ENCODE measurements at regions not wholly inside any gene's neighbourhood (a gene's known extent, or its start where the extent isn't known, plus 50 kb on each side); places are given as distances from the start of the nearest gene placed in this dataset.
"Not testable (repeated sequence)": the region's sequence is repeated elsewhere in the genome, so short reads cannot be mapped to it uniquely, and the experiment has no call there.

DNA sequence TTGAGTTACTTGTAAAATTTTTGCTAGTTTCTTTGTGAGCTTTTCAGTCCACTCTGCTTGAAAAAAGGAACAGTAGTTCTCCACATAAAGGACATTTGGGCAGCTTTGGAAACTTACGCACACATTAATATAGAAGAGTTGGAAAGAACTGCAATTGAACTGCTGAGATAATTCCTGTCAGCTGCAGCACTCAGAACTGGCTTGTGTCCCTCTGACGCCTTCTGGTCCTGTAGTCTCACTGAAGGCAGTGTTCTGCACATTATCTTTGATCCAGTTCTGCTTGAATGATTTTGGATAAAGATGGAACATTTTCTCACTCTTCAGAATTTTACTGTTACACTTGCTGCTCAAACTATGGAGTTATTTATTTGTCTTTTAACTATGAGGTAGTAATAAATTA, 901.9 kb downstream of the OTOL1 start:
- DNase-seq (ENCODE audit: low read depth): no peak

DNA sequence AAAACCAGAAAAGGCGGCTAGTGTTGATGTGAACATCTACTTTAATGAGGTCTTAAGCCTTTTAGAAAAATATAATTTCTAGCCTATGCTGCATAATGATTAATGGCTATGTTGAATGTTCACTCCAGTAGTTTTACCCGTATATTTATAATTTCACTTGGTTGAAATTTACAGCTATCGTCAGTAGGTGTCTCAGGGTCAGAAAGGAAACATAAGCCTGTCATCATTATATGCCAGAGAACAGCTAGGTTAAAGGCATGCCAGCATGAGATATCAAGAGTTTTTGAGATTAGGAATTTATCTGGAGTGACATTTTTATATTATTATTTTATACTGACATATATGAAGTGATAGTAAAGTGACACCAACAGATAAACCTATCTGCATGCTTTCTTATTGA, 904.1 kb downstream of the OTOL1 start:
- no peak for DNase-seq (ENCODE audit: low read depth)

- DNase-seq (ENCODE audit: low read depth): not testable (repeated sequence)
These were observed 914.9 kb downstream of the OTOL1 start for GRCh38 chr3:162411556-162411955.

DNA sequence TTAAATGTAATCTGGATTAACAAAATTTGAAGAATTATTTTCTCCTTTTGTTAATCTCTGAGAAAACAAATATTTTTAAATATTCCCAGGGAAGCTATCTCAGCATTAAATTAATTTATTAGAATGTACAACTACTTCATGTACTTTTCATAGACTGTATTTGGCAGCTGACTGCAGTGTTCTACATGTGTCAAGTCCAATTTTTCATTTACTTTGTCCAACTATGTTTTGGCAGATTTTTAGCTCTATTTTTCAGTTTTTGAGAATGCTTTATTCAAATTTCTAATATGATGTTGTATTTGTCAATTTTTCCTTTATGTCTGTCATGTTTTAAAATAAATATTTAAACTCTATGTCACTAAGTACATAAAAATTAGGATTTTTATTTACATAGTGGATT, 925.1 kb downstream of the OTOL1 start:
- no peak for DNase-seq (ENCODE audit: low read depth)

DNA sequence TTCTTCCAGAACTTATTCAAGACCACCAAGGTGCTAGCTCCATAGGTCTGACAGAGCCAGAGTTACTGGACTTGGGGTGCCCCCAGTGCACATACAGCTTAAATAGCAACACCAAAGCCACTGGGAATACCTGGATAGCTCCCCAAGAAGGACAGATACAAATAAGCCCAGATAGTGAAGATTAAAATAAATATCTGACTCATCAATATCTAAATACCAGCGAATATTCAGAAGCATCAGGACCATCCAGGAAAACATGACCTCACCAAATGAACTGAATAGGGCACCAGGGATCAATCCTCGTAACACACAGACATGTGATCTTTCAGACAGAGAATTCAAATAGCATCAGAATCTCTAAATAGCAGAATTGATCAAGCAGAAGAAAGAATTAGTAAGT, 931.6 kb downstream of the OTOL1 start:
- no peak for DNase-seq (ENCODE audit: low read depth)

GRCh38 chr3:162435750-162436149, 939.1 kb downstream of the OTOL1 start:
- DNase-seq (ENCODE audit: low read depth): no peak

- DNase-seq (ENCODE audit: low read depth): no peak
These were observed 940.2 kb downstream of the OTOL1 start for GRCh38 chr3:162436826-162437225.

- DNase-seq (ENCODE audit: low read depth): no peak
These were observed 940.9 kb downstream of the OTOL1 start for GRCh38 chr3:162437480-162437879.

GRCh38 chr3:162441716-162442115, 945.1 kb downstream of the OTOL1 start:
- DNase-seq (ENCODE audit: low read depth): no peak

GRCh38 chr3:162443376-162443775, 946.8 kb downstream of the OTOL1 start:
- DNase-seq (ENCODE audit: low read depth): no peak

DNA sequence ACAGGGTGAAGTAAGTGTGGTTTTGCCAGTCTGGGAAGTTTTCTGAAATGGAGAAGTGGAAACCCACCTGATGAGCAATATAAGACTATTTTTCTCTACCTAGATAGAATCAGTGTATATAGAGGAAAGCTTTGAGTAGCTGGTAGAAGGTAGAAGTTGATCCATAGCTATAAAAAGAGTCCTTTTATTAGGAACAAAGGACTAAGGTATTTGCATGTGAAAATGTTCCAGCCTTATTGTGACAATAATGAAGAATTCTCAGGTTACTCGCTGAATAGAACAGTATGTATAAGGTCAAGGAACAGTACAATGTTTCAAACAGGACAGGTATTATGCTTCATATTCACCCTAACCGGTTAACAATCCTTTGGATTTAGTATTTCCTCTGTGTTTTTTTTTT, 972.2 kb downstream of the OTOL1 start:
- DNase-seq (ENCODE audit: low read depth): no peak

DNA sequence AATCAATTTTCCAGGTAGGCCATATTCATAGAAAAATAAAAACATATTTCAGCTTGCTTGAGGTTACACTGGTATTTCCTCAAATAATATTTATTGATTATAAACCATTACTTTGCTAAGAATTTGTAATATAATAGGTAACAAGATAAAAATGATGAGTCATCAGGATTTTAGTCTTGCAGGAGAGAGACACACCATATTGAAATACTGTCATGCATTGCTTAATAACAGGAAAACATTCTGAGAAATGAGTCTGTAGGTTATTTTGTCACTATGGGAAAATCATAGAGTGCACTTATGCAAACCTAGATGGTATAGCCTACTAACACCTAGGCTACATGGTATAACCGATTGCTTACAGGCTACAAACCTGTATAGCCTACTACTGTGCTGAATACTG, 990.5 kb downstream of the OTOL1 start:
- no peak for DNase-seq (ENCODE audit: low read depth)

GRCh38 chr3:162489853-162490252, 993.2 kb downstream of the OTOL1 start:
- DNase-seq (ENCODE audit: low read depth): no peak

DNA sequence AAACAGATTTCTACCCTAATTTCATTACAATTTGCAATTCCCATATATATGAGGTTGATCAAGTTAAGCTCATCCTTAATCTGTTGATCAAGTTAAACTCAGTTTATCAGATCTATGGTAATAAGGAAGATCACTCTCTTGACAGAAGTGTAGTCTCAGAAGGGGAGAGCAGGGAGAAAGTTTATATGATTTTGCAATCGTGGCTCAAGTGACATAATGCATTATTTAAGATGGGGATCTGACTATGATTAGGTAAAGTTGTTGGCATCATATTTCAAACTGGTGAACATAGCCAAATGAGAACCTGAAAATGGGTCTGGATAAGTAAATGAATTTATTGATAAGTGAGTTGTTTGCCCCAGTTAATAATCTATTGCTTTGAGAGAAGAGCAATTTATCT, 995.3 kb downstream of the OTOL1 start:
- DNase-seq (ENCODE audit: low read depth): no peak

DNA sequence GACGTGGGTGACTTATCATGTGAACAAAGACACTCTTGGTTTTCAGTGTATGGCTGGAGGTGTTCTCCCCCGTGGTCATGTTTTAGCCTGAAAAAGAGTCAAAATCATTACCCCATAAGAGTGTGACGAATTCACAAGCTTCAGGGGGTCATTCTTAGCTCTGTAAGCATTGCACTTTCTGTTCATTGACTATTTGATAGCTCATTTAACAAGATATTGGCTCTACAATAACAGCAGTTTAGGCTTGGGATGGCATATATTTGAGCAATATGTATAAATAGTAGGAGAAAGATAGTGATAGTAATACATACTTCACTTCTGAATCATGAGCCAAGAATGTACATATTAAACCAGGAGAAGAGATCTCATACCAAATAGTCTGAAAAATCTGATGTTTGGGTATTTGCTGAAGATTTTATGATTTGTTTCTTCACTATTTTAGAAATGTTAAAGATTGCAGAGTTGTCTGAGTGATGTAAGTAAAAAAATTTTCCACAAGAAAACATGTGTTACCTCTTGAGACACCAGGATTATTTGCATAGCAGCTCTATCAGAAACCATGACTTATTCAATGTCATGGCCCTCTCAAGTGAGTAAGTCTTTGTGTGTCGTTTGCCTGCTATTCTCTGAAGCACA, 996.0 kb downstream of the OTOL1 start:
- no peak for DNase-seq (ENCODE audit: low read depth)

- no peak for DNase-seq (ENCODE audit: low read depth)
These were observed 1002.0 kb downstream of the OTOL1 start for GRCh38 chr3:162498626-162499025.

DNA sequence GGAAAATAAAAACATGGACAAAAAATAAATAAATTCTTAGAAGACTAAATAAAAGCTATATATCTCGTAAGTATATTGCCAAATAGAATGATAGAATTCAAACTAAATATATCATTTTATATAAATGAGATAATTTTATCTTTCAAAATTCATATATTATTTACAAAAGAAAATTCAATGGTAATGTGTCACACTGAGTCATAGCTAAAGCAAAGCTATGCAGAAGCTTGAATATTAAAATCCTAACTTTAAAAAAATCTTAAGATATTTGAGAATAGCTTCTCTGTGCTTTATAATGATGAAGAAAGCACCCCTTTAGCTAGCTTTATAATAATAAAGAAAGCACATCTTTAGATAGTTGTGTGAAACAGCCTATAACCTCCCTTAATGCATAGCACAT, 1010.8 kb downstream of the OTOL1 start:
- no peak for DNase-seq (ENCODE audit: low read depth)

- DNase-seq (ENCODE audit: low read depth): no peak
These were observed 1015.9 kb downstream of the OTOL1 start for GRCh38 chr3:162512488-162512887.

- no peak for DNase-seq (ENCODE audit: low read depth)
These were observed 1020.5 kb downstream of the OTOL1 start for GRCh38 chr3:162517110-162517509.

- no peak for DNase-seq (ENCODE audit: low read depth)
These were observed 1025.1 kb downstream of the OTOL1 start for GRCh38 chr3:162521669-162522068.

- peak; percentile 72 for DNase-seq (ENCODE audit: low read depth)
These were observed 1028.6 kb downstream of the OTOL1 start for GRCh38 chr3:162525066-162525742.

- DNase-seq (ENCODE audit: low read depth): peak; percentile 19
These were observed 1029.2 kb downstream of the OTOL1 start for GRCh38 chr3:162525771-162526170.

- DNase-seq (ENCODE audit: low read depth): no peak
These were observed 1037.8 kb downstream of the OTOL1 start for GRCh38 chr3:162534431-162534830.

DNA sequence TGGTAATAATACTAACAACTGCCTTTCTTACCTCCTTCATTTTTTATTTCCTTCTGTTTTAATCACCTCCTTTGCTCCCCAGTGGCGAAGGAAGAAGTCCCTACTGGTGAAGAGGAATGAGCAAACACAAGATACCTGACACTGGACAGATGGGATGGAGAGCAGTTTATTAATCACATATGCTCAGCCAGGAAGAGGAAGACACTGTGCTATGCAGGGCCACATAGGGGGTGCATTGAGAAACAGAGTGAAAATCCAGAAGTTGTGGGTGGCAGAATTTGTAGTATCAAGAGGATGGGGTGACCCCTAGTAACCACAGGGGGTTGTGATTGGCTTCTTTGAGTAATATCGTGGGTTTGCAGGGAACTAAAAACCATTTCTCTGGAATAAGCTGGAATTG, 1041.9 kb downstream of the OTOL1 start:
- no peak for DNase-seq (ENCODE audit: low read depth)

Measured in forelimb muscle (tissue), 1 donor.